GM21528 (cell line): ENCODE measurements at regions not wholly inside any gene's neighbourhood (a gene's known extent, or its start where the extent isn't known, plus 50 kb on each side); places are given as distances from the start of the nearest gene placed in this dataset.

ENCODE experiments used
- ATAC-seq: cut with Tn5 transposase; IDR thresholded peaks from one replicate; pipeline ENCODE4 v1.9.1; 2021; ENCODE audit warnings: mild to moderate bottlenecking, moderate library complexity; ENCODE audit not compliant: unreplicated experiment, low FRiP score

DNA sequence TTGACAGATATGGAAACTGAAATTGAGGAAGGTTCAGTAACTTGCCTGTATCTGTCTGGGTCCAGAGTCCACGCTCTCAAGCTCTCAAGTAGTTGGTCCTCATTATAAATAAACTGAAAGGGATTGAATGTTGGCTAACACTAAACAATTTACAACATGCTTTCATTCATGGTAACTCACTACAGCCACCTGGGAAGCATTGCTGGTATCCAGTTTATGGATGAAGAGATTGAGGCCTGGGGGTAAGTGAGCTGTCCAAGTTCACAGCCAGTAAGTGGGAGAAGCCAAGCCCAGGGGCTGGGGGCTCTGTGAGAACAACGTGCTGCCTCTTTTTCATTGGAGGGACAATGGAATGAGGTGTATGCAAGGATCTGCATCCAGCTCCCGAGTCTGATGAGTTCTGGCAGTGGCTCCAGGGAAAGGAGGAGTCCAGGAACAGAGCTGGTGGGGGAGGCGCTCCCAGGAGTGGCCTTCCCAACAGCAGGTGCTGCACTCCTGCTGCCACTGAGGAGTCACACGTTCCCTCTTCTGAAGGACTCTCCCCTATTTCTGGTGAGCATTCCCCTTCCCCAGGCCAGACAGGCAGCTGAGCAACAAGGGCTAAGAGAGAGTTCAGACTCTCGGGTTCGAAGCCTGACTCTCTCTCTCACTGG is 175.8 kb downstream of the CSNK2A3 start:
- ATAC-seq: no peak

DNA sequence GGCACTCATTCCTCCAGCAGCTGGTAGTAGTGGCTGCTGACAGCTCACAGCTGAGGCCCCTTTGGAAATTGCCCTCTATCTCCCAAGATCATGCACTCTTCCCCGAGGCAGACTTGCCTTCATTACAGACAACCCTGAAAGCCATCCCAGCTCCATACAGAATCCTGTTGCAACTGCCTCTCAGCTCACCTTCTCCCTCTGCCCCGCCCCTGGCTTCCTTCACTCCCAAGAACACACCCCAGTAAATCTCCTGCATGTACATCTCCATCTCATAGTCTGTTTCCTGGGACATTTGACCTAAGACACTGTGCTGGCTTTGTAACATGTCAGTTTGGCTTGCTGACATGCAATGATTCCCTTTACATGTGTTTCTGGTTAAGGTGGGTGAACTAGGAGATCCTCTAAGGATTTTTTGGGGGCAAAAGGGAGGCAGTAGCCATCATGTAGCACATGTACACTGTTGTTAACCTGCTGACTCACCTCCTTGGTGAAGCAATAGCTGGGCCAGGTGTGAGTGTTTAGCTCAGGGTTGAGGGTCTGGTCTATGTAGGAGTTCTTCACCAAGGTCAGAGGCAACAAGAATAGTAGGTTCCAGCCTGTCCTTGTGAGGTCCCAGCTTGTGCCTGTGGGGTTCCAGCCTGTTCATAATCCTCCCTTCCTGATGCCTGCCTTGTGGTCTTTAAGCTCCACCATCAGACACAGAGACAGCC is 179.6 kb downstream of the CSNK2A3 start:
- no peak for ATAC-seq

DNA sequence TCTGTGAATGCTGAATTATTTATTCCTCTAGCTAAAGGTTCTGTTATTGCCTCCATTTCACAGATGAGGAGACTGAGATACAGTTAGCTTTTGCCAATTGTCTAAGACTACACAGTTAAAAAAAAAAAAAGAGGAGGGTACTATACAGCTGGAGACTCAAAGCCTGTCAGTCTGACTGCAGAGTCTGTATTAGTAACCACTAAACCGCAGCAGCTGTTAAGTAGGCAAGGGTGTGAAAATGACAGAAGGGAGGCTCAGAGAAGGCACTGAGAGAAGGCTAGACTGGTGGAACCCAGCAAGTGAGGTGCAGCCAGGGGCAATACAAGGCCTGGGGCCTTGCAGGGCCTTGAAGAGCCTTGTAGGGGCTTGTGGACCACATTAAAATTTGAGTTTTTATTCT is 181.2 kb downstream of the CSNK2A3 start:
- peak; percentile 90 for ATAC-seq

DNA sequence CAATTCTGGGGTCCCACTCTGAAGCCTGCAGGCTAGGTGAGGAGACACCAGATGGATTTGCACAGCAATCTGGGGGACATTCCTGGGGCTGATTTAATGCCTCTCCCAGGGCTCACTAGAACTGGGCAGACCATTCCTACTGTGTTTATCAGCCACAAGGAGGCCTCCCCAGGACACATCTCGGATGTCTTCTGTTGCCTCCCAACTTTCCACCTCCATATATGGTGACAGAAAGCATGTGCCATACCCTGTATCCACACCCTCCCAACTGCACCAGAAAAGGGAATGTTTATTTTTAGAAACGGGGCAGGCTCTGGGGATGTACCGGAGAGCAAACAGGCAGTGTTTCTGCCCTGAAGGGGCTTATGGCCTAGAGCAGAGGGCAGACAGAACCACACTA is 181.8 kb downstream of the CSNK2A3 start:
- ATAC-seq: no peak

DNA sequence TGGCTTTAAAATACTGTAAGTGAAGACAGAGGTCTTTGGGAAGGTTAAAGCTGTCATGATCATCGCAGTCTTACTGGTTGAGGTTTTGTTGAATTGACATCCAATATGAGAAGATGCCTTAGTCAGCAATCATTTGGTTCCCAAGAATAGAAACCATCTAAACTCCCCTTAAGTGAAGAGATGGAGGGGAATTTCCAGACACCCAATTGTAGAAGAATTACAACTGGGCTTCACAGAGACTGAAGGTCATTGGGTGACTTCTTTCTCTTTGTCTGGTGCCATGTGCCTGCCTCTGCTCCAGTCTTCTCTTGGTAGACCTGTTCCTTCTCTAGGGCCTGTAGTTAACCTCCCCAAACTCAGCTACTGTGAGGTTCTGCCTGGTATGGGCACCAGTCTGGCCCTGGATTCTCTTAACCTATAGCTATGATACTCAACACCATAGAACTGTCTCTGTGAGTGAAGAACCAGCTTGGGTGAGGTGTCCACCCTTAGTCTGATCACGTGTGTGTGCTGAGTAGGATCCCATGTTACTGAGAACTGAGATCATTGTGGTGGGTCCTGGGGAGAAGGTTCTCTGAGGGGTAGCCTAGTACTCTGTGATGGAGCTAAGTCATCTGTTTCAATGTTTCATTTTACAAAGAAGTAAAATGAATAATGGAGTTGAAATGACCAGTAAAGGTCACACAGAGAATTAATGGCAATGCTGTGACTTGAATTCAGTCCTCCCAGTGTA is 182.5 kb downstream of the CSNK2A3 start:
- no peak for ATAC-seq

DNA sequence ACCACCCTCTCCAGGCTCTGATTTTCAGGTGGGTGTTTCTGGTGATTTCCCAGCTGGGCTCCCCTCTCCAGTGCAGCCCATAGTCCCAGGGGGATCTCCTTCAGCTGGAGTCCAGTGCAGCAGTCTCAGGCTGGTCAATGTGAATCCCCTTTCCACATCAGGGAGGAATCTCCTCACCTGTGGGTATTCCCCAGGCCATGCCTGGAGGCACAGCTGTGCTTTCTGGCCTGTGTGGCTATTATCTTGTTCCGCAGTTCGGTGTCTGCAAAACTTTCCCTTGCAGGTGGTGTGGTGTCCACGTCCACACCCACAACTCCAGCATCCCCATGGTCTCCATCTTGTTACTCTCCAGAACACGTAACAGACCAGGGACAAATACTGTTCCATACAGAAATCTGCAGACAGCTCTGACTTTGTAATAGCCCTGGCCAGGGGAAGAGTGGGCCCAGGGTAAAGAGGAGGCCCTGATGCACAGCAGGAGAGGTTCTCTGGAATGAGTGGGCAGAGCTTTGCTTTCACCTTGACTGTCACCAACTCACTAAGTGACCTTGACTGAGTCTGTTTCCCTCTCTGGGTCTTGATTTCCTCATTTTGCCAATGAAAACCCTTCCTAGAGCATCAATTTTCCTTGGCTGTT is 183.2 kb downstream of the CSNK2A3 start:
- ATAC-seq: no peak

DNA sequence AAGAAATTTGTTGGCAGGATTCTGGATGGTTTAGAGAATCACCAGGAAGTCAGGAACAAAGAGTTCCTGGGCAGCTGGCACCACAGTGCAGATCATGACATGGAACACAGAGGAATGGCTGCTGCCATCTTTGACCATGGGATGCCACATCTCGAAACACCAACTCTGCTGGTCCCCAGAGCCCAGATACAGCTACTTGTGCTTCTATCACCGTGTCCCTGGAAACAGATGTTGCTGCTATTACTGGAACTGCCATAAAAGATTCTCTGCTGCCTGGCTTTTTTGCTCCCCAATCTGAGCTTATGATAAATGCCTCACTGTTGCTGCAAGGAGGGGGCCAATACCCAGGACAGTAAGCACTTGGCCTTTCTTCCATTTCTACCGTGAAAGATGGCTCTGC is 185.2 kb downstream of the CSNK2A3 start:
- no peak for ATAC-seq

DNA sequence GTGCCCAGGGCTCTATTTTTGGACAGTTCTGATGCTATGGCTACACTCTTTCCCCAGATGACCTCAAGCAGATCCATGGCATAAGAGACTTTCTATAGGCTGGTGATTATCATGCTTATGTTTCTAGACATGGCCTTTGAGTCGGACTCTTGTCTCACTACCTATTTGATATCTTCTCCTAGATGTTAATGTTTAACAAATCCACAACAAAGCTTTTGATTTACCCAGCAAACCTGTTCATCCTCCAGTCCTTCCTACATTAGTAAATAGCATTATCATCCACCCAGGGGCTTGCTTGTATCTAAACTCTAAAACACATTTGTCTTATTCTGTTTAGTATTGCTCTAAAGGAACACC is 188.7 kb downstream of the CSNK2A3 start:
- no peak for ATAC-seq

DNA sequence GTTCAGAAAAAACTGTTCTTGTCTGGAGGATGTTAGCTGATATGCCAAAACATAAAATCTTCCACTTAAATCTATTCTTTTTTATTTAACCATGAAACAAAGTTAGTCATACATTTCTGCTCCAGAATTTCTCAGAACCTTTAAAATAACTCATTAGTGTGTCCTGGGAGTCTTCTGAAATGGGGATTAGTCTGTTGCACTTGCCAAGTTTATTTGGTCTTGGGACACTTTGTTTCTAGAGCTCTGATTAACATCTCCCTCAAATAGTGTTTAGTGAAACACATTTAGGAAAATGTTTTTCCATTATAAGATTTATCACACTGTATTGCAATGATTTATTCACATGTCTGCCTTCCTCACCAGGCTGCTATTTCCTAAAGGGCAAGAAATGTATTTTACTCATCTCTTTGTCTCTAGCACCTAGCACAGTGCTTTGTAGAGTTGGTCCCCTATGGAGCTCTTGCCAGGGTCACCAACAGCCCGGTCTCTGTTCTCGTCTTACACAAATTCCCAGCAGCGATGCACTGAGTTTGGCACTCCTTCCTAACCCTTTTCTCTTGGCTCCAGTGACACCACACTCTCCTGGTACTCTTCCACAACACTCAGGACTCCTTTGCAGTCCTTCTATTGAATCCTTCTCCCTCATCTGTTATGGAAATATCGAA is 189.2 kb downstream of the CSNK2A3 start:
- ATAC-seq: no peak

DNA sequence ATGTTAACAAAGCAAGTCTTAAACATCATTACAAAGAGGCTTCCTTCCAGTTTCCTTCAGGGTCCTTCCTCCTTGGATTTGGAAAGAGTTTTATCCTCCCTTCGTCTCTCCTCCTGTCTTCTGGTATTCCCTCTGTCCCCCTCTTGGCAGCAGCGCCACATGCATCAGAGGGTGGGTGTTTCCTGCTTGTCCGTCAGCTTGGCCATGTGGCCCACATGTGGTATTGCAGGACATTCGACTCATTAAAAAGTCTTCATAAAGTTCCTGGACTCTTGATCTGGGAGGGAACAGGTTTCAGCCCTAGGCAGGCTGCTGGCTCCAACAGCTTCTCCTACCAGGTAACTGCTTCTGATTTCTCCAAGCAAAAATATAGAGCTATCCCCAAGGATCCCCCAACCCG is 189.8 kb downstream of the CSNK2A3 start:
- no peak for ATAC-seq

DNA sequence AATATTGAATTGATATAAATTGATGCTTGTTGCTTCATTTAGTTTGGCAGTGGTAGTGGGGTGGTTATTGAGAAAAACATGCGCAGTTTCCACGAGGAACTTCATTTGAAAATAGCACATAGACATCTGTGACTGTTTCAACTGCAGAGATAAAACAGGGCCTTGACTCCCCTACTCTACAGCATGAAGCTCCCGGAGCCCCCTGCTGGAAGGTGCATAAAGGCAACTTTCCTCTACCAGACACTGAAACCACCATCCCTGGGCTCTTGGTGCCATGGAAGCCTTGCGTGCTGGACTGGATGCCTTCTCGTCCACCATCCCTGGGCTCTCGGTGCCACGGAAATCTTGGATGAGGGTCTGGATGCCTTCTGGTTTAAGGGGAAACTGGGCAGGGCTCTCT is 195.9 kb downstream of the CSNK2A3 start:
- no peak for ATAC-seq

DNA sequence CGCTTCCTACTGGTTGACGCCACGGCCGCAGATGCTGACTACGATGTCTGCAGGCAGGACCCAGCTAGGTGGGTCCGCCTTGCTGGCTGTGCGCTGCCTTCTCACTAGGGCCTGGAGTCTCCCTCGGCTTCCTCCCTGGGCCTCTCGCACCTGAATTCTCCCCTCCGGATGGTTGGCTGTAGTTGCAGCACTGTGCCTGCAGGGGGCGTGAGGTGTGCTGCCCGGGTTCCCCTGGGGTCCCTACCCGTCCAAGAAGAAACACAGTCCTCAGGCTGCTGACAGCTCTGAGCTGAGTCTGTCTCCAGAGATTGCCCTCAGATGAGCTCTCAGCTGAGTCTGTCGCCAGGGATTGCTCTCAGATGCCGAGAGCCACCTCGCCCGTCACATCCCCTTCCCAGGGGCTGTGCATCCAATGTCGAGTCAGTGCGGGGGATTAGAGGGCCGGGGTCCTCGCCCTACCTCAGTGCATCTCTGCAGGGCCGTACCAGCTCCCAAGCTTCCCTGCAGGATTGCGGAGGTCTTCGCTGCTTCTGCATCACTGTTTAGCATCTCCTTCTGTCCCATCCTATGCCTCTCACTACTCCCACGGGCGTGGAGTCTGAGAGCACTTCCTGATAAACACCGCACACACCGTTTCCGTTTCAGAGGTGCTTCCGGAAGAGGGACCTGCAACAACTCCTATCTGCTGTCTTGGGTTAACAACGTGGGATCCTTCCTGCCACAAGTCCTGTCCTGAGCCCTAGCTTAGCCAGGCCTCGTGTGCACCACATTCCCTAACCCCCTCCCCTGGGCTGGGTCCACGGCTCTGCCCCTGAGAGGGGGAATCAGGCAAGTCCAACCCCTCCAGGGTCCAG is 196.9 kb downstream of the CSNK2A3 start:
- no peak for ATAC-seq

DNA sequence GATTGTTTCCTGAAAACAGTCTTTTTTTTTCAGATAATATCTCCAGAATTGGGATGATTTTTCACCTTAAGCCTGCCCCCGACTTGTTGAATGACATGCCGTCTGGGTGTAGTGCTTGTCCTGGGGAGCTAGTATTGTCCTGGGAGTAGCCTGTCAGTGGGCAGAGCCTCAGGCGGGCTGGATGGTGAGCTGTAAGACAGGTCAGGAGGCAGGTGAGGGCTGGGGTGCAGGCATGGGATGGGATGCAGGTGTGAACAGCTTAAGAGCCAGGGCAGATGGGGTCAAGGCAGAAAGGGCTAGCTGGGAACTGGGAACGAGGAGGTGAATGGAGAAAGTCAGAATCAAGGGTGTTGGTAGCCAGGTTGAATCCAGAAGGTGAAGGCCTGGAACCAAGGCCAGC is 200.2 kb downstream of the CSNK2A3 start:
- ATAC-seq: no peak

DNA sequence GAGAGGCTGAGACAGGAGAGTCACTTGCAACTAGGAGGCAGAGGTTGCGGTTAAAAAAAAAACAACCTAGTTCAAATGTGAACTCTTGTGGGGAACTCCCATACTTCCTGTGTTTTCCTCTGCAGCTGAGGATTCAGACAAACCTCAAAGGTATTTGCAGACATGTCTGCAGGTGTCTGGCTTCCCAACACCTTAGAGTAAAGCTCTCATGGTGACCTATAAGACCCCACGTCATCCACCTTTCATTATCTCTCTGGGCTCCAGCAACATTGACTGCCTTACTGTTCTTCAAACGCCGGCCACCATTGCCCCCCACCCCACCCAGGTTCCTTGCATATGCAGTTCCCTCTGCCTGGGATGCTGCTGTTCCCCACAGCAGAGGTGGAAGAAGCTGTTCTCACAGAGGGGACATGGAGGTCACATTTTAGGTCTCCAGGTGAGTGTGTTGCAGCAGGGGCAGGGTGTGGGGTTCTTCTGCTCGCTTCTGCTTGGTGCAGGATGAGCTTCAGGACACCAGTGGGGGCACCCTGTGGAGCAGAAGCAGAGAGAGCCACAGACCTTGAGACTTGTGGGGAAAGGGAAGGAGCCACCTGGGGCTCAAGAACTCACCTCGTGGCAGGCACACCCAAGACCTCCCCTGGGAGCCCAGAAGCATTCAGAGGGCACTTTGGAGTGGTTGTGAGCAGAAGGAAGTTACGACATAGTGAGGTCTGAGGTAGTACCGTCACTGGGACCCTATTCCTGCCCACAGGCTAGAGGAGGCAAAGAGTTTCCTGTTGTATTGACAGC is 203.2 kb downstream of the CSNK2A3 start:
- no peak for ATAC-seq

DNA sequence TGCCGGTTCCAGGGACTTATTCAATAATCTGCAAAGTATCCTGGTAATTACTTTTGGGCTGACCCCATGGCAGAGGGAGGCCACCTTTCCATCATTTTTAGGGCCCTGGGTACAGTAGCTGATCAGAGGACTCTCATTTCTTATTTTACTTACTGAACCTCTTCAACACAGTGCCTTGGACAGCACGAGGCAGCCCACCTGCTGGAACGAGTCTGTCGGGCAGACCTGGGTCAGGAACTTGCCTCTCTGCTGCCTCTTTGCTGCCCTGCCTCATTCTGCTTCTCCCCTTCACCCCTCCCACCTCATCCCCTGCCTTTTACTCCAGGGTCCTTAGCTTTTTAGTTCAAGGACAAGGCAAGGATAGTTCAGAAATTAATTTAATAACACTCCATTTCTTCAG is 204.5 kb downstream of the CSNK2A3 start:
- no peak for ATAC-seq

DNA sequence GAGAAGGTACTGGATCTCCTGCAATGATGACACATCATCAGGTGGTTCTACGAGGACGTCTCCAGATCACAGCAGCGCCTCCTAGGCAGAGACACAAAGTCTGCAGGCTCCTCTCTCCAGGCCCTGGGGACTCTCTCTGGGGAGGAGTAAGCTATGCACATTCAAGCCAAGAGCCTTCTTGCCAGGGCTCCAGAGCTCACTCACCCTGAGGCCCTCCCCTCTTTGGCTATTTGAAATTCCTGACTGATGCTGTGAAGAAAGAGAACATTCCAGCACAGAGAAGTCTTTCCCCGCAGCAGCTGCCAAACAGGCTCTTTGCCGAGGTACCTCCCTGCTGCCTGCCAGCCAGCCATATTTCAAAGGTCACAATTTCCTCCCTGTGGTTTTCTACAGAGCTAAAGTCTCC is 204.9 kb downstream of the CSNK2A3 start:
- ATAC-seq: no peak

DNA sequence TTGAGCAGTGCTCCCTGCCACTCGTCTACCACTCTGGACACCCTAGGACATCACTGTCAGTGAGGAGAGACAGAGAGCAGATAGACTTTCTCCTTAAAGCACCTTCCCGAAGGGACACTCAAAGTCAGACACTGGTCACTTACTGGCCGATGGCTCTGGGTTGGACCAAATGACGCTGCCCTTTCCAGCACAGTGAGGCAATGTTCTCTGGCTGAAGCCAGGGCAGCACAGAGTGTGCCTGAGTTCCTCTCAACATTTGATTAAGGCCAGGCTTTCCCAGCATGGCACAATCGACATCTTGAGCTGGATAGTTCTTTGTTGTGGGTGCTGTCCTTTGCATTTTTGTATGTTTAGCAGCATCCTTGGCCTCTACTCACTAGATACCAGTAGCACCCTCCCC is 206.2 kb downstream of the CSNK2A3 start:
- no peak for ATAC-seq

DNA sequence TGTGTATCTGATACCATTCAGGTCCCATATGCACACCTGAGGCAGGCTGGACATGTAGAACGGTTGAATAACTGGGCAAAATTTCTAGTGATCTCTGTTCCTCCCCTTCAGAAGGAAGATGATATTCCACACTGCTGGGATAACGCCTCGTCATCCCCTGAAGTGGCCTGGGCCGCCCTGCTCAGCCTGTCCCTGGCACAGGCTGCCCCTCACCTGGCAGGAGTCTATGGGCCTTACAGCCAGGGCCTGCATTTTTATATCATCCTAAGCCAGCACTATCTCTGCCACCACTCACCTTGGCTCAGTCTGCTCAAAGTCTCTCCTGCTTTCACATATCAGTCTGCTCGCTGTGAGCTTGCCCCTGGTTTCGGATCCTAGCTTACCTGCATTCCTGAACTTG is 209.2 kb downstream of the CSNK2A3 start:
- ATAC-seq: no peak

DNA sequence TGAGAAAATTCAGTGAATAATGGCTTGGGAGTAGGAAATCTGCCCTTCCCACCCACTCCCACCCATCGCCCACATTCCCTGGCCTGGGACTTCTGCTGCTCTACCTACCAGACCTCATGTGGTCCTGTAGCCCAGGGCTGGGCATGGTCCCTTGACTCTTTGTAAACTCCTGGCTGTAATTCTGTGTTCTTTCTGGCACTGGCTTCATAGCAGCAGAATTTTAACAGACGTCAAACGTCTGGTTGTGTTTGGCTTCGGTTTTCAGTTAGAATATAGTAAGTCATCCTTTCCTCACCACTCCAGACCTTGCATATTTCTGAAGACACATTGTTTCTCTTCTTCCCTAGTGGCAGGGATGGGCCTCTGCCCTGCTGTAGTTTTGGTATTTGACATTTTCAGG is 210.6 kb downstream of the CSNK2A3 start:
- no peak for ATAC-seq
